ENCODE measurements at regions not wholly inside any gene's neighbourhood (a gene's known extent, or its start where the extent isn't known, plus 50 kb on each side); places are given as distances from the start of the nearest gene placed in this dataset.

- TF ChIP-seq CTCF (conservative IDR thresholded peaks at IDR 0.05; ENCODE audit: low read depth in 2 of 2) (no peak), EZH2 (IDR thresholded peaks at IDR 0.05; ENCODE audit: low read depth, unreplicated experiment) (no peak), CREB1 (CRISPR knock-in tag; IDR thresholded peaks at IDR 0.05; ENCODE audit: low read depth) (no peak), ZNF331 (CRISPR knock-in tag; IDR thresholded peaks at IDR 0.05; ENCODE audit: low read depth) (no peak), POLR2AphosphoS5 (IDR thresholded peaks at IDR 0.05; ENCODE audit: low read depth) (no peak)
- TF ChIP-seq, protein P1, sequence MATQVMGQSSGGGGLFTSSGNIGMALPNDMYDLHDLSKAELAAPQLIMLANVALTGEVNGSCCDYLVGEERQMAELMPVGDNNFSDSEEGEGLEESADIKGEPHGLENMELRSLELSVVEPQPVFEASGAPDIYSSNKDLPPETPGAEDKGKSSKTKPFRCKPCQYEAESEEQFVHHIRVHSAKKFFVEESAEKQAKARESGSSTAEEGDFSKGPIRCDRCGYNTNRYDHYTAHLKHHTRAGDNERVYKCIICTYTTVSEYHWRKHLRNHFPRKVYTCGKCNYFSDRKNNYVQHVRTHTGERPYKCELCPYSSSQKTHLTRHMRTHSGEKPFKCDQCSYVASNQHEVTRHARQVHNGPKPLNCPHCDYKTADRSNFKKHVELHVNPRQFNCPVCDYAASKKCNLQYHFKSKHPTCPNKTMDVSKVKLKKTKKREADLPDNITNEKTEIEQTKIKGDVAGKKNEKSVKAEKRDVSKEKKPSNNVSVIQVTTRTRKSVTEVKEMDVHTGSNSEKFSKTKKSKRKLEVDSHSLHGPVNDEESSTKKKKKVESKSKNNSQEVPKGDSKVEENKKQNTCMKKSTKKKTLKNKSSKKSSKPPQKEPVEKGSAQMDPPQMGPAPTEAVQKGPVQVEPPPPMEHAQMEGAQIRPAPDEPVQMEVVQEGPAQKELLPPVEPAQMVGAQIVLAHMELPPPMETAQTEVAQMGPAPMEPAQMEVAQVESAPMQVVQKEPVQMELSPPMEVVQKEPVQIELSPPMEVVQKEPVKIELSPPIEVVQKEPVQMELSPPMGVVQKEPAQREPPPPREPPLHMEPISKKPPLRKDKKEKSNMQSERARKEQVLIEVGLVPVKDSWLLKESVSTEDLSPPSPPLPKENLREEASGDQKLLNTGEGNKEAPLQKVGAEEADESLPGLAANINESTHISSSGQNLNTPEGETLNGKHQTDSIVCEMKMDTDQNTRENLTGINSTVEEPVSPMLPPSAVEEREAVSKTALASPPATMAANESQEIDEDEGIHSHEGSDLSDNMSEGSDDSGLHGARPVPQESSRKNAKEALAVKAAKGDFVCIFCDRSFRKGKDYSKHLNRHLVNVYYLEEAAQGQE (IDR thresholded peaks at IDR 0.05; ENCODE audit: unreplicated experiment): no peak
- TF ChIP-seq, protein P2, sequence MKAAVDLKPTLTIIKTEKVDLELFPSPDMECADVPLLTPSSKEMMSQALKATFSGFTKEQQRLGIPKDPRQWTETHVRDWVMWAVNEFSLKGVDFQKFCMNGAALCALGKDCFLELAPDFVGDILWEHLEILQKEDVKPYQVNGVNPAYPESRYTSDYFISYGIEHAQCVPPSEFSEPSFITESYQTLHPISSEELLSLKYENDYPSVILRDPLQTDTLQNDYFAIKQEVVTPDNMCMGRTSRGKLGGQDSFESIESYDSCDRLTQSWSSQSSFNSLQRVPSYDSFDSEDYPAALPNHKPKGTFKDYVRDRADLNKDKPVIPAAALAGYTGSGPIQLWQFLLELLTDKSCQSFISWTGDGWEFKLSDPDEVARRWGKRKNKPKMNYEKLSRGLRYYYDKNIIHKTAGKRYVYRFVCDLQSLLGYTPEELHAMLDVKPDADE (IDR thresholded peaks at IDR 0.05): no peak
These were observed 101.9 kb upstream of the NAA20 start for GRCh38 chr20:19915111-19915798.

All from GM23338 (cell line).